ENCODE measurements at regions not wholly inside any gene's neighbourhood (a gene's known extent, or its start where the extent isn't known, plus 50 kb on each side); places are given as distances from the start of the nearest gene placed in this dataset.

- Histone ChIP-seq H4K20me1 (ENCODE audit: insufficient read depth, low read length) (no peaks in the 10 kb centered on the region), H4K8ac (ENCODE audit: low read depth in 2 of 2, low read length in 2 of 2) (no peak overlapping the region), H3K4me3 (ENCODE audit: insufficient read depth, low read depth, low read length) (no peak overlapping the region), H3K23ac (ENCODE audit: low read depth, low read length) (no peak overlapping the region), H3K9ac (ENCODE audit: low read depth, low read length) (no peak overlapping the region), H3K9me3 (ENCODE audit: control insufficient read depth, insufficient read depth, low read length) (no peaks in the 10 kb centered on the region), H4K5ac (ENCODE audit: low read depth, low read length) (no peak overlapping the region), H2BK15ac (ENCODE audit: low read depth, low read length) (no peak overlapping the region), H3K4me1 (ENCODE audit: control insufficient read depth, insufficient read depth, low read length) (peaks cover 10% of the 10 kb centered on the region), H2AK5ac (ENCODE audit: low read depth, low read length) (no peak overlapping the region), H2BK5ac (ENCODE audit: low read depth, low read length, poor library complexity, severe bottlenecking) (no peak overlapping the region), H3K36me3 (ENCODE audit: control insufficient read depth, insufficient read depth, low read length) (no peaks in the 10 kb centered on the region), H2BK20ac (ENCODE audit: low read depth, low read length) (no peak overlapping the region), H3K9me1 (ENCODE audit: insufficient read depth, low read length) (peaks cover under 1% of the 10 kb centered on the region), H3K27me3 (ENCODE audit: control insufficient read depth, insufficient read depth, low read length) (no peaks in the 10 kb centered on the region), H3K18ac (ENCODE audit: low read depth, low read length) (no peak overlapping the region), H2AFZ (replicated peaks; ENCODE audit: low read length, poor library complexity) (no peak overlapping the region), H2BK120ac (ENCODE audit: low read depth, low read length) (no peak overlapping the region), H3K4ac (ENCODE audit: low read depth, low read length) (no peak overlapping the region), H2AK9ac (replicated peaks; ENCODE audit: low read depth, low read length, poor library complexity) (no peak overlapping the region), H3K4me2 (ENCODE audit: low read depth, low read length) (no peak overlapping the region), H4K91ac (ENCODE audit: insufficient read depth, low read depth, low read length) (no peak overlapping the region), H3K27ac (ENCODE audit: insufficient read depth, low read length) (no peak overlapping the region), H3K14ac (replicated peaks; ENCODE audit: low read depth, low read length) (no peak overlapping the region), H3K79me1 (ENCODE audit: low read depth in 1 of 2, low read length in 2 of 2) (0 out of 4 replicates have a peak, but pooled peaks cover 0 to under 1% of the 10 kb centered on the region in 2 experiments), H3K56ac (ENCODE audit: extremely low read depth, insufficient read depth, low read length) (no peak overlapping the region)
- dilution Hi-C loops (cut with HindIII; ENCODE audit: low sequenced_read_pairs, unreplicated experiment) (no loop called here), intact Hi-C loops (cut with micrococcal nuclease) (no loop called here), in situ Hi-C loops (cut with MboI; ENCODE audit: low sequenced_read_pairs) (no loop called here)
- no TSS peak for BruUV-seq (replicated peaks)
- WGBS, 2 experiments (ENCODE audit: extremely low coverage in 2 of 2, insufficient read length in 1 of 2): no CpG with 5 or more reads among the region's 1 CpG
- DNase-seq: no peak
- ChIA-PET CTCF (no interaction called here), POLR2A (ENCODE audit: unreplicated experiment) (no interaction called here)
- no peak for ATAC-seq (ENCODE audit: low read depth)
- TF ChIP-seq MAZ (IDR thresholded peaks at IDR 0.05; ENCODE audit: borderline replicate concordance, low read depth, low read length) (no peak), CTCF (conservative IDR thresholded peaks at IDR 0.05; ENCODE audit: low read depth, low read length) (no peak), CHD1 (IDR thresholded peaks at IDR 0.05; ENCODE audit: low read depth, low read length) (no peak), RAD21 (IDR thresholded peaks at IDR 0.05; ENCODE audit: low read length) (no peak), CEBPB (IDR thresholded peaks at IDR 0.05; ENCODE audit: low read depth, low read length) (no peak), SMC3 (IDR thresholded peaks at IDR 0.05; ENCODE audit: low read depth, low read length) (no peak), FOS (IDR thresholded peaks at IDR 0.05; ENCODE audit: low read depth, low read length) (no peak), BHLHE40 (IDR thresholded peaks at IDR 0.05; ENCODE audit: low read depth, low read length) (no peak), POLR2A (IDR thresholded peaks at IDR 0.05; ENCODE audit: low read depth, low read length) (no peak), ELK1 (IDR thresholded peaks at IDR 0.05; ENCODE audit: borderline replicate concordance, low read depth, low read length) (no peak), RFX5 (IDR thresholded peaks at IDR 0.05; ENCODE audit: low read depth, low read length) (no peak), MXI1 (IDR thresholded peaks at IDR 0.05; ENCODE audit: borderline replicate concordance, low read depth, low read length) (no peak)
- TF ChIP-seq, protein P1, sequence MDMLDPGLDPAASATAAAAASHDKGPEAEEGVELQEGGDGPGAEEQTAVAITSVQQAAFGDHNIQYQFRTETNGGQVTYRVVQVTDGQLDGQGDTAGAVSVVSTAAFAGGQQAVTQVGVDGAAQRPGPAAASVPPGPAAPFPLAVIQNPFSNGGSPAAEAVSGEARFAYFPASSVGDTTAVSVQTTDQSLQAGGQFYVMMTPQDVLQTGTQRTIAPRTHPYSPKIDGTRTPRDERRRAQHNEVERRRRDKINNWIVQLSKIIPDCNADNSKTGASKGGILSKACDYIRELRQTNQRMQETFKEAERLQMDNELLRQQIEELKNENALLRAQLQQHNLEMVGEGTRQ (IDR thresholded peaks at IDR 0.05; ENCODE audit: low read depth, low read length): no peak
These were observed 686.1 kb upstream of the SOX9 start for GRCh38 chr17:71434716-71435115.

Data from IMR-90 (cell line).